ENCODE measurements at regions not wholly inside any gene's neighbourhood (a gene's known extent, or its start where the extent isn't known, plus 50 kb on each side); places are given as distances from the start of the nearest gene placed in this dataset.

DNA sequence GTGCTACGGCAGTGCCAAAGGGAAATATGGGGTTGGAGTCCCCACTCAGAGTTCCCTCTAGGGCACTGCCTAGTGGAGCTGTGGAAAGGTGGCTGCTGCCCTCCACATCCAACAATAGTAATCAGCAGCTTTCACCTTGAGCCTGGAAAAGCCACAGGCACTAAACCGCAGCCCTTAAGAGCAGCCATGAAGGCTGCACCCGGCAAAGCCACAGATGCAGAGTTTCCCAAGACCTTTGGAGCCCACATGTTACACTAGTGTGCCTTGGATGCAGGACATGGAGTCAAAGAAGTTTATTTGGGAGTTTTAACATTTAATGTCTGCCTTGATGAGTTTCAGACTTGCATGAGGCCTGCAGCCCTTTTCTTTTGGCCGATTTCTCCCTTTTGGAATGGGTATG is 91.4 kb upstream of the HSF2 start:
- TF ChIP-seq, protein P1, sequence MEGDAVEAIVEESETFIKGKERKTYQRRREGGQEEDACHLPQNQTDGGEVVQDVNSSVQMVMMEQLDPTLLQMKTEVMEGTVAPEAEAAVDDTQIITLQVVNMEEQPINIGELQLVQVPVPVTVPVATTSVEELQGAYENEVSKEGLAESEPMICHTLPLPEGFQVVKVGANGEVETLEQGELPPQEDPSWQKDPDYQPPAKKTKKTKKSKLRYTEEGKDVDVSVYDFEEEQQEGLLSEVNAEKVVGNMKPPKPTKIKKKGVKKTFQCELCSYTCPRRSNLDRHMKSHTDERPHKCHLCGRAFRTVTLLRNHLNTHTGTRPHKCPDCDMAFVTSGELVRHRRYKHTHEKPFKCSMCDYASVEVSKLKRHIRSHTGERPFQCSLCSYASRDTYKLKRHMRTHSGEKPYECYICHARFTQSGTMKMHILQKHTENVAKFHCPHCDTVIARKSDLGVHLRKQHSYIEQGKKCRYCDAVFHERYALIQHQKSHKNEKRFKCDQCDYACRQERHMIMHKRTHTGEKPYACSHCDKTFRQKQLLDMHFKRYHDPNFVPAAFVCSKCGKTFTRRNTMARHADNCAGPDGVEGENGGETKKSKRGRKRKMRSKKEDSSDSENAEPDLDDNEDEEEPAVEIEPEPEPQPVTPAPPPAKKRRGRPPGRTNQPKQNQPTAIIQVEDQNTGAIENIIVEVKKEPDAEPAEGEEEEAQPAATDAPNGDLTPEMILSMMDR (IDR thresholded peaks at IDR 0.05): no peak
- TF ChIP-seq EZH2 (IDR thresholded peaks at IDR 0.05): no peak

Measured in neural progenitor cell (in vitro differentiated cells).